GM19397 (cell line): ENCODE measurements at regions not wholly inside any gene's neighbourhood (a gene's known extent, or its start where the extent isn't known, plus 50 kb on each side); places are given as distances from the start of the nearest gene placed in this dataset.

ENCODE experiments used
- ATAC-seq: cut with Tn5 transposase; IDR thresholded peaks from one replicate; pipeline ENCODE4 v1.9.1; 2021; ENCODE audit warnings: mild to moderate bottlenecking, moderate library complexity; ENCODE audit not compliant: unreplicated experiment

DNA sequence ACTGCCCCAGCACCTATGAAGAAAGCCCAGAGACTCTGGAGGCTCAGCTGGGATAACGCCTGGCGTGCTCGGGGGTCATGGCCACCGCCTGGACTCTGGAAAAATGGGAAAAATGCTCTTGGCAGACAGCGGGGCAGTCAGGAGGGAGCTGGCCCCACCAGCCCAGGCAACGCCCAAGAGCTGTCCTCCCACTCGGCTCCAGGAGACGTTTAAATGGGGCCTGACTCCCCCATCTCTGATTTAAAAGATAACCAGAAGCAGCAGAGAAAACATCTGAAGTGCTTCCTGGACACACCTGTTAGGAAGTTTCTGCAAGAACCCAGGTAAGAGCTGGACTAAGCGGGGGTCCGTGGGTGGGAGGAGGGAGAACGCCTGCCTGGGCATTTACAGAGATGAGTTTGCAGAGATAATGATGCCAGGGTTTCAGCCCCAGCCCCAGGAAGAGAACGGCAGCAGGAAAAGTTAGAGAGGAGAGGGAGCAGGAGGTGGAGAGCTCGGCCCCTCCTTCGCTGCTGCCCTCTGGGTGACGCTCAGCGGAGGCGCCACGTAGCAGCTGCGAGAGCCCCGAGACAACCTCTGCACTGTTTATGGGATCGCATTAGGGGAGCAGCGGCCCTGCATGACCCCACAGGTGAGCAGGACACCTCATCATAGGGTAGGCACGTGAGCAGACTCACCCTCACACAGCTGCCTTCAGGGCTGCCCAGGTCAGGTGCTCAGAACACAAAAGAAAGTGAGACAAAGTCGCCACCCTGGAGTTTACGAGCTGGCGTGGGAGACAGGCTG, 83.5 kb upstream of the INSIG1 start:
- ATAC-seq, result no peak

DNA sequence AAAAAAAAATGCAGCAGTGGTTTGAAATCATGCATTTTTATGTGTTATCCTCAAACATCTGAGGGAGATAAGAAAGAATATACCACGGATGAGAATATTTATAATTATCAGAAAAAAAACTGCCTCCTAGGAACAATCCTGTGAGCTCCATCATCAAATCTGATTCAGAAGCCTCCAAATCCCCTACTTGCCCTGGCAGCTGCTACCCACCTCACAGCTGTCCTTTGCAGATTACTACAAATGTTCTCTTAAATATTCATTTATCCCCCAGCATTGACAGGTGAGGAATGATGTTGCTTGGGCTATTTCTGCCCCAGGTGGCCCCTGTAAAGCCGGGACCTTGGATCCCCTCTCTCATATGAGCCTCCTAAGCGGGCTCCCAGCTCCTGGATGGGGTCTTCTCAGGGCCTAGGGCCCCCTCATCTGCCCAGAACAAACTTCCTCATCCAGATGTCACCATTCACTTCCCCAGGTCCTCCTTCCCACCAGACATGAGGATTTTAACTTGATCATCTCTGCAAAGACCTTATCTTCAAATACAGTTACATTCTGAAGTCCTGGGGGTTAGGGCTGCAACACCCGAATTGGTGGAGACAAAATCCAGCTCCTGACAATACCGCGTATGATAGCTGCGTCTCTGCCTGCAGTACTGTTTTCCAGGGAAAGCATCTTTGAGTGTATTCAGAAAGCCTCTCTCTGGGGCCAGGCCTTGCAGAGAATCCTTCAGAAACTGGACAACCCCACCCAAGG, 81.9 kb upstream of the INSIG1 start:
- ATAC-seq, result no peak

DNA sequence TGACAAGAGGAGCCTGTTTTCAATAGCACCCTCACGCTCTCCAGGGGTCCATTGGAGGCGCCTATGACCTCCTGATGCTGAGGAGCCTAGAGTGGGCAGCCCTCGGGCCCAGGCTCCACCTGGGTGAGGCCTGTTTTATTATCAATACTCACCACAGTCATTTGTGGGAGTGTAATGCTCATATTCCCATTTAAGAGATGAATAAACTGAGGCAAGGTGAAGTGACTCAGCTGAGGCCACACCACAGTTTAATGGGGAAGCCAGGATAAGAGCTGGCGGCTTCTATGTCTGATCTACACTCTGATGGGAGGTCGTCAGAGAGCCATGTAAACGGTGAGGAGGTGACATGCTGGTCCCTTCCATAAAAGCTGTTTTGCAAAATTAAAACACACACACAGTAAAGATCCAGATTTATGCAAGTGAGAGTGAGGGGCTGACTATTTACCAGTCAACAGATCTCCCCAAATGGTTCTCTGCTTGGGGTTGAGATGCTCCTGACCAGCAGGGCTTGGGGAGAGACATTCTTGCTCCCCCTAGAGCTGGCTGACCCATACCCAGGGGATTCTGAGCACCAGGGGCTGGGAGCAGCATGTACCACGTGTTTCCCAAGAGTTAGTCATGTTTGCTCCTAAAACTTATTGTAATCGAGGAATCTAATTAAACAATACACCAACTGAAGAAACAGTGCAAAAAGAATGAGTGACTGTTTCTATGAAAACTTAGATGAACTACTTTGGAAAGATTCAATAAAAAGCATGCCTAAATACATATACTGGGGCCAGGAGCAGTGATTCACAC, 81.0 kb upstream of the INSIG1 start:
- ATAC-seq, result no peak

DNA sequence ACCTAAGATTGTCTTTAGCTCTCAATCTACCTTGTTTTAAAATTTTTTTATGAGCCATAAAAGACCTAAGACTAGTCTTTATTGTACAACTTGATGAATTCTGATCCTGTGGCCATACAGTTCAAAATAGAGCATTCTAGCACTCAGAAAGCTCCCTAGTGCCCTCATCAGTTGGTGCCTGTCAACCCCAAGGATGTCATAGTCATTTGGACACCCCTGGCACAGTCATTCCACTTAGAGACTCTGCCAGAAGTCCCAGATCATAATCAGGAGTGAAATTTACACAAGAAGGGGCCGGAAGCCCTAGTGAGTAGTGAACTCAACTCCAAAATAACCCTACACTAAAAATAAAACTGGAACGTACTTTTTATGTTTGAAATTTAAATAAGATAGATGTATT, 80.0 kb upstream of the INSIG1 start:
- ATAC-seq, result no peak

DNA sequence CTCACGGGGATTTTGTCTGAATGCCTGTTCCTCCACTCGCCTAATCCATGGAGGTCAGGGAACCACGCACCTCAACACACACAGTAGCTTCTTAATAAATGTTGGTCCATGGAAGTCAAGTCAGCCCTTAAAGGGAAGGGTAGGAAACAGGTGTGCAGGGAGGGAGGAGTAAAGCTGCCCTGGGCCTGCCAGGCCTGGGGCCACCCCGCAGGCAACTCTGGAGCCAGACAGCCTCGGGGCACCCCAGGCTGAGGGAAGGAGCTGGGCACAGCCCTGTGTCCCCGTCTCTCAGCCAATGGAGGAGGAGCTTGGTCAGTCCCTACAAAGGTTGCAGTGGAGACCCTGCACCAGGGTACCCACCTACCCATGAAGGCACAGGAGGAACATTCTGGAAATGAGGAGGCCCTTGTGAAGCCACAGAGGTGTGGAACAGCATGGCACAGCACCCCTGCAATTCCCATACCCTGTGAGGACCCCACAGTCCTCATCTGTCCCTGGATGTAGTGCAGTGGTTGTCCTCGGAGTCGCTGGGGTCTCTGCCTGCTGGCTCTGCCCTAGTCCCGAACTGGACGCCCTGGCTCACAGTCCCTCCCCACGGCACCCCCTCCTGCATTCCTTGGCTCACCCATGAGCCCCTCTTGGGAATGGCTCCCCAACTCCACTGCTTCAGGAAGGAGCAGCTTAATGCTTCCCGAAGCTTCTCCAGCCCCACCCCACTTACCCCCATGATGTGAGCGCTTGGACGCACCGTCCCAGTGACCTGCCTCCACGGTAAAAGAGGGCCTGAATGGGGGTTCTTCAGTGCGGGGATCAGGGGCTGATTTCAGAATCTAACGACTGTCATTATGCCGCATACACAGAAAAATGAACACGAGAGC, 79.2 kb upstream of the INSIG1 start:
- ATAC-seq, result no peak

DNA sequence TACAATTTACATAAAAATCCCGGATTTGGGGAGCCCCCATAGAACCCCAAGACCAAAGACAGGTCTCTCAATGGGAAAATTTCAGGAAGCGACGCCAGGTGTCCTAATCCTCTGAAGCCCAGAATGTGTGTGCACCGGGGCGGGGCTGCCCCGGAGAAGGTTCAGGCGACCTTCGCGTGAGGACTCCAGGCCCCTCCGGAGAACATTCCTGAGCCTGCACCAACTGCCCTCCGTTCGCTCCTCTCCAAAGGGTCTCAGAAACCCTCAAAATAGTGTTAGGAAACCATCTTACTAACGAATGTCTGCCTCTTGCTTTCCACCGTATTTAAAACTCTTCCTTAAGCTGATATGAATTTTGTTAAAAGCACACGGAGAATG, 78.5 kb upstream of the INSIG1 start:
- ATAC-seq, result no peak

DNA sequence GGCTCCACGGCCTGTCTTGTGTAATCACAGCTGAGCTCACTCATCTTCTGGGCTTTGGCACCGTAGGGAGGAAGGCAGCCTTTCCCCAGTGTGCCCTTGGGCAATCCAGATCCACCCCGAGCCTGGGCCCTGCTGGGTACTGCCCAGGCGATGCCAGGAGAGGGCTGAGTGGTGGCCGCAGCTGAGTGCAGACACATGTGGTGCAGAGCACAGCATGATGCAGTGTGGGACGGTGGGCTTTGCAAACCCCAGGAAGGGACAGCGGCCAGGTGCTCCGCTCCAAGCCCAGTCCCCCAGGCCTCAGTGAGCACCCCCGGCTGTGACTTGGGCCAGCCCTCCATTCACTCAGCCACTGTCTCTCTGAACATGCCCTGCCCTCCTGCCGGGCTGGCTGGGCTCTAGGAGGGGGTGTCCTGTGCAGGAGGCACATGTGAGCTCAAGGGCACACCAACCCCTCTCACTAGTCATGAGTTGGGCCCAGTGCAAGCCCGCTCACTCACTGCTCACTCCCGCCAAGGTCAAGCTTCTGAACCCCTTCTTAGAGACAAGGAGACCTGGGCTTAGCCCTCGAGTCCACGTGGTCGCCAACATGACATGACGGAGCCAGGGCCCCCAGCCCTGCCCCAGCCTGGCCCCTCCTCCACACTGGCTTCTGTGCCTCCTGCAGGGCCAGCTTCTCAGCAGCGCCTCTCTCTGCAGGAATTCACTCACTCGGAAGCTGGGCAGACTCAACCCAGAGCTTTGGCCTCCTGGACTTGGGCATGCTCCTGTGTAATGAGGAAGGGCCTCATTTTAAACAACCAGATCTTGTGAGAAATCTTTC, 77.5 kb upstream of the INSIG1 start:
- ATAC-seq, result no peak

DNA sequence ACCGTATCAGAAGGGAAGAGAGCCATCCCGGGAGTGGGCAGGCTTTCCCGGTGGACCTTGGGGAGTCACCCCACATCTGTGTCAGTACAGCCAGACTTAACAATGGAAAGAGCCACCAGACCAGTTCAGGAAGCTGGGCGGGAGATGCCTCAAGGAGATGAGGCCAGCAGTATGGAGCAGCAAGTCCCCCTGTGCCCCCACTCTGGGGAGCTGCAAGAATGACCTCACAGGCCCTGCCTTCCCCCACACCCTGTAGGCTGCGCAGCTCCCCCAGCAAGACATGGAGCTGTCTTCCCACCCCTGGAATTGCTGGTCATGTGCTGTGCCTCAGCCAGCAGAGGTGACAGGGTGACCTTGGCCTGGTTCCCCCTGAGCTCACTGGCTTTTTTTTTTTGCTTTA, 76.8 kb upstream of the INSIG1 start:
- ATAC-seq, result no peak

DNA sequence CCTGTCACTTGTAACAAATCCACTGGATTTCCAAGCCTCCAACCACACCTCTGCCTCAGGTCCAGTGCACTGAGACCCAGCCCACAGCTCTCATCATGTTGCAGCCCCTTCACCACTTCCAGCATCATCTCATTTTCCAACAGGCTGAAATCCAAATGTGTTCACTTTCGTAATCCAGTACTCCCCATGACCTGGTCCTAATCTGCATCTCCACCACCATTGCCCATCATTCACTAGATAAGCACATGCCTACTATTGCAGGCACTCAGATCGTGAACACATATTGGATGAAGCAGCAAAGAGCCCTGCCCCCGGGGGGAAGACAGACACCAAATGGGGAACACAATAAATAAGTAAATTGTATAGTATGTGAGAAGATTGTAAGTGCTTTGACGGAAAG, 76.1 kb upstream of the INSIG1 start:
- ATAC-seq, result no peak

DNA sequence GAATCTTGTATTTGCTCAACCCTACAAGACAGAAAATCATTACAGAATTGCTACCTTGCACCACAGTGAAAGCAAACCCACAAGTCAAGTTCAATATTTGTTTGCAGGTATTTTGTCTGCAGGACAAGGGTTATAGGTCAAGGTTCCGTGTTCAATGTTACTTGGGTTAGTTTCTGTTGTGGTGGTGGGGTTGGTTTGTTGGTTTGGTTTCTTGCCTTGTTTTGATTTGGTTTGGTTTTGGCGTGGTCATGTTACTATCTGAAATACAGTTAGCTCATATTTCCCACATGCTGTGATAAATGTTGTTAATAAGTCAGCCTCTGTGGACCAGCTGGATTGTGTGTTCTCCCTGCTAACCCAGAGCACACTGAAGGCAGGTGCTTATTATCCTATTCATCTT, 75.6 kb upstream of the INSIG1 start:
- no peak for ATAC-seq

DNA sequence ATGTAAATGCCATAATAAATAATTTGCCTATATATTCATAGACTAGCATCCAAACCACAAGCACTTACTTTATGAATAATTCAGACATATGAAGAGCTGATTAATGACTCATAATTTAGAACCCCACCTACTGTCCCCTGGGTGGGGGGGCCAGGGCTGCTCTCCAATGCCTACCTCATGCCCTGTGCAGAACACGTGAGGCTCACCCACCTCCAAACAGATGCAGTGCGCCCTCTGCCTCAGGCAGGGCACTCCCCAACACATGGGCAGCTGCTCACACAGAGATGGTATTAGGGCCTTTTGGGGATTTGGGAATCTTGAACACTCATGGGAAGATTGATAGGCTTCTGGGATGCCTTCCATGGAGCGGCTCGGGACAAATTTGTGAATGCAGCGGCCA, 75.1 kb upstream of the INSIG1 start:
- no peak for ATAC-seq

DNA sequence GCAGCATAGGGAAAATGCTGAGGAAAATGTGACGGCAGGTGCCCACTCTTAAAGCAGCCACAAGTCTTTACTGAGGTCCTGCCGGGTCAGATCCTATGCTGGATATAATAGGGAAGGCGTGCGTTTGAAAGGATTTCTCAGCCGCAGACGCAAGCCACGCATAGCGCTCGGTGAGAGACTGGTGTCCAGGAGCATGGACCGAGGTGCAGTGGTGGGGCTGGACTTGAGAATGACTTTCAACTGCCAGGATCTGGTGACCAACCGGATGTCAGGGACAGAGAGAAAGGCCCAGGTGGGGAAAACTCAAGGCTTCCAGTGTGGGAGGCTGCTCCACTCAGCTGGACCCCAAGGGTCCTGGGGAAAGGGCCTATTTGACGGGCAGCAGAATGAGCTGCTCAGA, 74.7 kb upstream of the INSIG1 start:
- no peak for ATAC-seq

DNA sequence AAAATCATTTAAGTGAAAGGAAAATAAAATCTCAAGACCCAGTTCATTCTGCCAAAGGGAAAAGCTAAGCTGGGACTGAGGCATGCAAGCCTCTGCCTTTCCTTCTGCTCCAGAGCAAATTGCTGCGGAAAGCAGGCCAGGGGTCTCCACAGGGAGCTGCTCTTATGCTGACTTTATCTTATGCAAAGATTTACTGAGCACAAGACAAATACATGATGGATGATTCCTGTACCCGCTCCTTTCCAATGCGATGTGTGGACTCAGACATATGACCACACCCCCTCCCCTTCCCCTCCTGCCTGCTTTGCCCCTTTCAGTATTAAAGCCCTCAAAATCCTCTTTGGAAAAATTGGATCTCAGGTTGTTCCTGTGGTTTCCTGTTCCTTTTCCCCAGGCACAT, 74.2 kb upstream of the INSIG1 start:
- ATAC-seq, result no peak

DNA sequence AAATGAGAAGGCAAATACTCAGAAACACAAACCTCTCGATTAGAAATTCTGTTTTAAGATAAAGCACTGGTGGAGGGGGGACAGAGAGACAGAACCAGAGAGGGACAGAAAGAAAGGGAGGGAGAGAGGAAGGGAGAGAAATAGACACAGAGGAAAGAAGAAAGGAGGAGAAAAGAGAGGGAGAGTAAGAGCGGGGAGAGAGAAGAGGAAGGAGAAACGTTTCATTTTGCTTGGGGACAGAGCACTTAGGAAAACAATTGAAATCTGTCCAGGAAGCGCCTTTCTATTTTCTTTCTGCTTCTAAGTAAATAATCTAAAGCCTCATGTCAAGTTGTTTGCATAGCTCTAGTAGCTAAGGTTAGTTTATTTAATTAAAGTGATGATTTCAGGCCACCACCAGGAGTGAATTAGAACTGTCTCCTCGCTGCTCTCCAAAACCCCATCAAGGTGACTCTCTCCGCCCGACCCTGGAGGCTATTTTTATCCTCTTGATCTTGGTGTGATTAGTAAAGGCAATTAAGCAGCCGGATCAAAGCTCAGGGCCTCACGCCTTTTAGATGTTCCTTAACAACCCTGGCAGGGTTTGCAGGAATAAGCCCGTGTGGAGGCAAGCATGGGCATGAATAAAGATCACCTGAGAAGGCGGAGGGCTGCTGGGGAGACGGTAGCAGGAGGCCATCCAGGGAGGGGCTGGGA, 73.4 kb upstream of the INSIG1 start:
- ATAC-seq, result no peak

DNA sequence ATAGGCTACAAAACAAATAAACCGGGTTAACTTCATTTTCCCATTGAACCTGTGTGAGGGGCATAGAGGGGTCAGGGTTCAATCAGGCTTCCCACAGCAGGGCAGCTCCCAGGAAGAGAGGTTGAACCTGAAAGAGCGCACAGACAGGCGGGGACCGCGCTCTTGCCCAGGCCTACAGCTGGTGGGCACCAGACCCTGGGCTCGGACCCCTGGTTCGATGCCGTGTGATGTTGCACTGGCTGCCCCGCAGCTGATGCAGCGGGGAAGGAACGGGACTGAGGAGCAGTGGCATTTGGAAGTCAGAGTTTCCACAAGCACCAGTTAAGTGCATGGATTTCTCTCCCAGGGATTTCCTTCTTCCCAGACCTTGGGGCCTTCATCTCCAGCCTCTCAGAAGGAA, 72.6 kb upstream of the INSIG1 start:
- ATAC-seq, result no peak

DNA sequence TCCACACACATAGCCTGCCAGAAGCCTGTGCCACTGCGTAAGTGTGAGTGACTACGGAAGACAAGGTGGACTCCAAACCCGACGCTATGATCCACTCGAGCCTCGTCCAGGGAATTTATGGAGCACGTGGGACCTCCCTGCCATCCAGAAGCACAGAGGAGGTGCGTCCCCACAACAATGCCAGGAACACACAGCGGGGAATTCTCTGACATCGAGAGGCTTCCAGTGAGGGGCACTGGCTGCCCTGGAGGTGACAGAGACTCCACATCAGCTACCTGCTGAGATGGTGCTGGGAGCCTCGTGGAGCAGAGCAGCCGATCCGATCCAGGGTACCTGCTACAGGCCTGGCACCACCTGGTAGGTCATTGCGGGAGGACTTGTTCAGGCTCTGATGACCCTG, 72.2 kb upstream of the INSIG1 start:
- ATAC-seq, result no peak

DNA sequence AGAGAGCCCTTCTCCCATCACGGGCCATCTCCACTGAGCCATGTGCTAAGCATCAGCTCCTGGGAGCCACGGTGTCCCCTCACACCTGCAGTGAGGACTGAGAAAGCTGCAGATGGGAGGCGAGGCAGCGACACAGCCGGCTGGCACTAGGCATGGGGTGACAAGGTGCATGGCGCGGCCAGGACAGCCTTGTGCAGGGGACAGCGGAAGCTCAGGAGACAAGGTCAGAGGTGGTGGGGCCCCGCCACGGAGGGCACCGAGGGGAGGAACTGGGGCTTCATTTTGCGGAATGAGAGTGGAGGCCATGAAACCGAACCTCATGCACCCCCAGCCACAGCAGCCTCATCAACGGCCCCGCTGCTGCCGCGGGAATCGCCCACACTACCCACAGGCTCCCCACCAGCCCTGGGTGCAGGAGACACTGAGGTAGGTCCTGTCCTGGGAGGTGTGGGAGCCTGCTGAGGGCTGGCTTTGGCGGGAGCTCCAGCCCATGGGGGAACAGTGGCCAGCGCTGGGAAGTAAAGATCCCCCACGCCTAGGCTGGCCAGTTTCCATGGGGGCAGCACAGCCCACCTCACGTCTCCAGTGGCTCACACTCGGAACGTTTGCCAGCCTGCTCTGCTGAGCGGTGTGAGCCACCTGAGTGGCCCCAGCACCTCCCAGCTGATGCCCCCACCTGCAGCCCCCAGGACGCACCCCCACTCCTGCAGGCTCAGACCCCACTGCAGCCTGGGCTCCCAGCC, 71.2 kb upstream of the INSIG1 start:
- no peak for ATAC-seq

DNA sequence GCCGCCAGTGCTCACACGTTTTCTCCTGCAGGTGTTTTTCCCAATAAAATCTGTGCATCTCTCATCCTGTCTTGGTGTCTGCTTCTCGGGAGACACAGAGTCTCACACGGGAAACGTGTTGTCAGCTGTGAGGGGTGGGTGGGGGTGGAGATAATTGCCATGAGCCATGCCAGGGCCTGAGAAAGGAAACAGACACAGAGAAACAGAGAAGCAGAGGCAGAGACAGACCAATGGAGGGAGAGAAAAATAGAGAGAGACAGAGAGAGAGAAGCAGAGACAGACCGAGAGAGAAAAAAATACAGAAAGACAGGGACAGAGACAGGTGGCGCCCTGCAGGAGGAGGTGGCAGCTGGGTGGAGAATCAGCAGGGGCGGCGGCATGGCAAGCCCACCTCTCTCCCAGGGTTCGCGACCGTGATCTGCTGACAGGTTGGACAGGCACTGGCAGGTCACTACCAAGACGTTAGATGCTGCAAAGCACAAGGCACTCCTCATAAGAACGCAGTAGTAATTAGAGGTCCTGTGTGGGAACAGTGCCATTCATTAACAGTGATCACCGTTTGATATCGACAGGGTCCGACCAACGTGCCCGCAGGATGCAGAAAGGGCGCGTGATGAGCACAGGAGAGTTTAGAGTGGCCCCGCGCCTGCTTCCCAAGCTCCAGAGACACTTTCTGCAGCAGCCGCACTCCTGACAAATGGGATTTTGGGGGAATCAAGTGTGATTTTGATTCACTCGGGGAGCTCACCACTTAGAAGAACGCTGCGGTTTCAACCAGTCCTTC, 70.5 kb upstream of the INSIG1 start:
- no peak for ATAC-seq
